IPS-18c (cell line): ENCODE measurements at regions not wholly inside any gene's neighbourhood (a gene's known extent, or its start where the extent isn't known, plus 50 kb on each side); places are given as distances from the start of the nearest gene placed in this dataset.
"Not testable (repeated sequence)": the region's sequence is repeated elsewhere in the genome, so short reads cannot be mapped to it uniquely, and the experiment has no call there.

Experiments used
- H3K4me3 ChIP-seq: 2 replicates; pipeline ENCODE4 v1.7.0; 2013; ENCODE audit warnings: low read depth, mild to moderate bottlenecking, low read length, moderate library complexity; ENCODE audit not compliant: insufficient read depth
- H3K9me3 ChIP-seq: one replicate; pipeline ENCODE4 v1.6.1; 2013; ENCODE audit warnings: mild to moderate bottlenecking, low read length, moderate library complexity; ENCODE audit not compliant: control insufficient read depth, insufficient read depth

DNA sequence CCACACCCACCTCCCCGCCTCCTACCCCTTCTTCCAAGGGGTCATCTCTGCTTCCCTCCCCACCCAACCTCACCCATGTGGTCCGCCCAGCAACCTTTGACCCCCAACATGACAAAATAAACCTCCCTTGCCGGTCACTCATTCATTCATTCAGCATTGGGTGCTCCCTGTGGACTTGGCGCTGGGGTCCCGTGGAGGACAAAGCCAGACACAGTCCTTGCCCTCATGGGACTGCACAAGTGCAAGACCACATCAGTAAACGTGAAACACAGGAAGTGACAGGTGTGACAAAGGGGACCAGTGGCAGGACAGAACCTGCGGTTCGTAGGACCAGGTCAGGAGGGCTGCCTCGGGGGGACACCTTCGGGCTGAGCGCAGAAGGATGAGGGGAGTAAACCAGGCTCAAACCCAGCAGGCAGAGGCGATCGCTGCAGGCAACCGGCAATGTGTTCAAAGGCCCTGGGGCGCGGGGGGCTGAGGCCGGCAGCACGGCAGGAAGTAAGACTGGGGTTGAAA lies 185.4 kb downstream of the SEC14L1 start:
- no peak overlapping the region for H3K4me3 ChIP-seq
- H3K9me3 ChIP-seq = no peaks in the 10 kb centered on the region

- no peaks in the 10 kb centered on the region for H3K9me3 ChIP-seq
- H3K4me3 ChIP-seq = no peak overlapping the region
These were observed 185.9 kb downstream of the SEC14L1 start for GRCh38 chr17:77326636-77327035.

GRCh38 chr17:77327181-77327565 lies 186.4 kb downstream of the SEC14L1 start:
- no peak overlapping the region for H3K4me3 ChIP-seq
- no peaks in the 10 kb centered on the region for H3K9me3 ChIP-seq

DNA sequence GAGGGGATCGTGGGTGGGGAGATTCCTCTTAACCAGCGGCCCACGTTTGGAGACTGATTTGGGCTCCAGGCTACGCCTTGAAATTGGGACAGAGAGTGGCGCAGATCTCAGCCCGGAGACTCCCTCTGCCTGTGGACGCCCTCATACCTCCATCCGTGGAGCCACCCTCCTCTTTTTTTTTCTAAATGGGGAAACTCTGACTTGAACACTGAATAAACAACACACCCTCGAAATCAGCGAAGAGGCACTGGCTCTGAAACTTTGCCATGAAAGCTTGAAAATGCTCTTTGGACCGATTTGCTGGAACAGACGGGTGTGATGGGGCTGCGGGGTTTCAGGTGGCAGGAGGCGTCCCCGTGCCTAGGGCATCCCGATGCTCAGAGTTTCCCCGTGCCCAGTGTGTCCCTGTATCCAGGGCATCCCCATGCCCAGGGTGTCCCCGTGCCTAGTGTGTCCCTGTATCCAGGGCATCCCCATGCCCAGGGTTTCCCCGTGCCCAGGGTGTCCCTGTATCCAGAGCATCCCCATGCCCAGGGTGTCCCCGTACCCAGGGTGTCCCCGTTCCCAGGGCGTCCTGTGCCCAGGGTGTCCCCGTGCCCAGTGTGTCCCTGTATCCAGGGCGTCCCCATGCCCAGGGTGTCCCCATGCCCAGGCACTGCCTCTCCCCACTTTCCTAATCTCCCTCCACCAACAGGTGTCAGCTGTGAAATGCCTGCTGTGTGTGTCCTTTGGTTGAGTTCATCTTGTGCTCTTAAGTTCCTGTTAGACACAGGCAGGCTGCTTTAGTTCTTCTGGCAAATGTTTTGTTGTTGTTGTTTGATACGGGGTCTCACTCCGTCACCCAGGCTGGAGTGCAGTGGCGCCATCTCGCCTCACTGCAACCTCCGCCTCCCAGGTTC lies 187.0 kb downstream of the SEC14L1 start:
- Histone ChIP-seq H3K4me3 (no peak overlapping the region), H3K9me3 (no peaks in the 10 kb centered on the region)

DNA sequence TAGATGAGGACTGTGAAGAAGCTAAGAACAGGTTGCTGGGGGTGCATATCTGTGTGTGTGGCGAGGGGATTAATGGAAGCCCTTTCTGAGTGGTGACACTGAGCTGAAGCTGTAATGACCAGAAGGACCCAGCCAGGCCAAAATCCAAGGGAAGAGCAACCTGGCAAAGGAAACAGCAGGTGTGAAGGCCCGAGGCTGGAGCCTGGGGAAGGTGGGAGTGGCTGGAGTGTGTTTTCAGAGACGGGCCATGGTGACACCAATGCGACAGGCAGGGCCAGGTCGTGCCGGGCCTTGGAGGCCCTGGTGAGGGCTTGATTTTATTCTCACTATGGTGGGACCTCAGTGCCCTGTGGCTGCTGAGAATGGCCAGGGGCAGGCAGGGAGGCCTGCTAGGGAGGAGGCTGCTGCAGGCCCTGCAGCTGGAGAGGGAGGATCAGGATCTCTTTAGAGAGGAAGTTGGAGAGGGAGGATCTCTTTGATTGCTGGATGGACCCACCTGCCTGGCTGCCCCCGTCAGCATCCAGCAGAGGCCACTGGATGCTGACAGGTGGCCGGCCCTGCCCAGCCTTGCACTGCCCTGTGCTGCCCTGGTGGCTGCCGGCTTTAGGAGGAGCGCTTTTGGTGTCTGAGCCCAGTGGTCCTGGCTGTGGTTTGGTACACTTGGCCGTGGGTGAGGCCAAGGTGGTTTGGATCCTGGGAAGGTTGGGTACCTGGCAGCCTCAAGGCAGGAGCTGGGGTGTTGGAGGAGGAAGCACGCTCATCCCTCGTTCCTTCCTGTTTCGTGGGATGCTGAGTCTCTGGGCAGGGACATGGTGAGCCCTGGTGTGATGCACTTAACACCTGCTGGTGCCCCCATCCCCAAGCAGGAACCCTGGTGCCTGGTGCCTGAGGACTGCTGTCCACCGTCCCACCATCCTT lies 188.3 kb downstream of the SEC14L1 start:
- H3K4me3 ChIP-seq = no peak overlapping the region

GRCh38 chr17:77329741-77330531 lies 189.2 kb downstream of the SEC14L1 start:
- Histone ChIP-seq H3K4me3 (no peak overlapping the region), H3K9me3 (no peaks in the 10 kb centered on the region)

More for the DNA sequence above, 188.3 kb downstream of the SEC14L1 start:
- H3K9me3 ChIP-seq = no peaks in the 10 kb centered on the region

- no peaks in the 10 kb centered on the region for H3K9me3 ChIP-seq
These were observed 189.9 kb downstream of the SEC14L1 start for GRCh38 chr17:77330602-77331081.

DNA sequence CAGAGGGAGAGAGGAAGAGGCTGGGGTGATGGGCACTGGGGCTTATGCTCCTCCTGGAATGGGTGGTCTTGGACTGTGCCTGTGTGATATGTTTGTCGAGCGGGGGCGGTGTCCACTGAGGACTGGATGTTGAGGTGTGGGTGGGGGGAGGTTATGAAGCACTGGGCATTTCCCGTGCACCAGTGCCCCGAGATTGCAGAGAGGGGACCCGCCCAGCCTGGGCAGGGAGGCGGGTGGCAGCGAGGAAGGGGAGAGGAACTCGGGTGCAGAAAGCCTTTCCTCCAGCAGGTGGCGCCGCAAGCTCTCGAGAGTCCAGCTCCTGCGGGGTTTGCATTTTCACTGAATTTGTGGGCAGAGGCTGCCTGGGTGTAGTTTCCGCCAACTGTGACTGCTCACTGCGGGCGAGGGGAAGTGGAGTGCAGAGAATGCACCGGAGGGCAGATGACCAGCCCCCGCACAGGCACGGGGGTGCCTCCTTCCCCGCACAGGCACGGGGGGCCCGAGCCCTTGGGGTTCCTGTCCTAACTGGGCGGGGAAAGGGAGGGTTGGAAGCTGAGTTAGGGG lies 190.6 kb downstream of the SEC14L1 start:
- no peak overlapping the region for H3K4me3 ChIP-seq
- H3K9me3 ChIP-seq = no peaks in the 10 kb centered on the region

More at GRCh38 chr17:77330602-77331081, 189.9 kb downstream of the SEC14L1 start:
- no peak overlapping the region for H3K4me3 ChIP-seq

GRCh38 chr17:77332034-77332971 lies 191.5 kb downstream of the SEC14L1 start:
- H3K9me3 ChIP-seq = no peaks in the 10 kb centered on the region
- H3K4me3 ChIP-seq = no peak overlapping the region

- Histone ChIP-seq H3K9me3 (no peaks in the 10 kb centered on the region), H3K4me3 (no peak overlapping the region)
These were observed 192.4 kb downstream of the SEC14L1 start for GRCh38 chr17:77332981-77333685.

GRCh38 chr17:77337150-77337549 lies 196.4 kb downstream of the SEC14L1 start:
- no peaks in the 10 kb centered on the region for H3K9me3 ChIP-seq
- no peak overlapping the region for H3K4me3 ChIP-seq

GRCh38 chr17:77341069-77341541 lies 200.3 kb downstream of the SEC14L1 start:
- no peaks in the 10 kb centered on the region for H3K9me3 ChIP-seq
- no peak overlapping the region for H3K4me3 ChIP-seq

- H3K4me3 ChIP-seq, H3K9me3 ChIP-seq: not testable (repeated sequence)
These were observed 201.9 kb downstream of the SEC14L1 start for GRCh38 chr17:77342656-77342990.

GRCh38 chr17:77343031-77343800 lies 202.4 kb downstream of the SEC14L1 start:
- Histone ChIP-seq H3K4me3 (no peak overlapping the region), H3K9me3 (no peaks in the 10 kb centered on the region)
